Adrenal gland (tissue), 9 donors: ENCODE measurements at regions not wholly inside any gene's neighbourhood (a gene's known extent, or its start where the extent isn't known, plus 50 kb on each side); places are given as distances from the start of the nearest gene placed in this dataset.

Experiments
- DNase-seq, 7 donors: peaks; one replicate each; pipeline ENCODE4 v3.0.0-alpha.2; 2019 to 2020
- H3K27ac ChIP-seq, 5 donors: fragments of 200-600 bp; sonication (generic) in 4 of 5; 1 replicate in 3 of 5; 2 replicates in 2 of 5; pipeline versions ENCODE4 v1.5.1 to v1.8.0; 2016 to 2020; ENCODE audit warnings: mild to moderate bottlenecking in 1 of 5
- H3K27me3 ChIP-seq: fragments of 200-600 bp; 2 replicates; pipeline ENCODE4 v1.8.0; 2021
- H3K36me3 ChIP-seq, 2 donors: fragments of 200-600 bp; replicated peaks in 1 of 2; 1 replicate in 1 of 2; 2 replicates in 1 of 2; pipeline versions ENCODE4 v1.5.1 to v1.8.0; 2018 to 2022
- H3K4me1 ChIP-seq, 2 donors: fragments of 200-600 bp; replicated peaks in 1 of 2; 1 replicate in 1 of 2; 2 replicates in 1 of 2; pipeline versions ENCODE4 v1.5.1 to v1.8.0; 2018 to 2021
- H3K4me3 ChIP-seq, 4 donors: fragments of 200-600 bp; sonication (generic) in 3 of 4; one replicate each; pipeline ENCODE4 v1.5.1; 2016 to 2018
- H3K9me3 ChIP-seq, 3 donors: fragments of 200-600 bp; sonication (generic) in 1 of 3; replicated peaks in 1 of 3; 1 replicate in 2 of 3; 2 replicates in 1 of 3; pipeline versions ENCODE4 v1.5.1 to v1.8.0; 2016 to 2021
- POLR2A ChIP-seq, 2 donors: fragments of 450-650 bp; IDR thresholded peaks; one replicate each; pipeline ENCODE4 v1.6.1; 2017; ENCODE audit warnings: antibody characterized with exemption in 2 of 2, mild to moderate bottlenecking in 2 of 2, moderate library complexity in 1 of 2
- WGBS, 4 donors: extraction: QIAGEN DNeasy Blood & Tissue Kit in 2 of 4; methylation state at CpG; one replicate each; pipeline versions ENCODE4 v1.1.5 to v1.1.7; 2013 to 2017; 5-methylcytosine and 5-hydroxymethylcytosine counted together
- intact Hi-C, 2 donors: fragments of 100-400 bp; cut with DNase I; formaldehyde crosslinking; loops; one replicate each; pipeline versions ENCODE4 v1.14.1 to v1.15.0; 2022 to 2023
- TF ChIP-seq, protein P1 (sequence below), 6 experiments: fragments of 450-650 bp in 4 of 6; fragments of 200-600 bp in 2 of 6; sonication (generic) in 1 of 6; IDR thresholded peaks; 1 replicate in 5 of 6; 2 replicates in 1 of 6; pipeline versions ENCODE4 v1.5.1 to v1.8.0; 2016 to 2021; ENCODE audit warnings: antibody characterized with exemption in 6 of 6, mild to moderate bottlenecking in 2 of 6, moderate library complexity in 1 of 6
- donor health status: healthy with polysubstance abuse.
- donor health status: Bipolar disorder and iron deficiency.
- donor health status: DM: yes; HTN: yes; CAD: no.
- donor health status: DM: no; HTN: no; CAD: no.
- donor health status: DM: no; HTN: no; CAD: no.

DNA sequence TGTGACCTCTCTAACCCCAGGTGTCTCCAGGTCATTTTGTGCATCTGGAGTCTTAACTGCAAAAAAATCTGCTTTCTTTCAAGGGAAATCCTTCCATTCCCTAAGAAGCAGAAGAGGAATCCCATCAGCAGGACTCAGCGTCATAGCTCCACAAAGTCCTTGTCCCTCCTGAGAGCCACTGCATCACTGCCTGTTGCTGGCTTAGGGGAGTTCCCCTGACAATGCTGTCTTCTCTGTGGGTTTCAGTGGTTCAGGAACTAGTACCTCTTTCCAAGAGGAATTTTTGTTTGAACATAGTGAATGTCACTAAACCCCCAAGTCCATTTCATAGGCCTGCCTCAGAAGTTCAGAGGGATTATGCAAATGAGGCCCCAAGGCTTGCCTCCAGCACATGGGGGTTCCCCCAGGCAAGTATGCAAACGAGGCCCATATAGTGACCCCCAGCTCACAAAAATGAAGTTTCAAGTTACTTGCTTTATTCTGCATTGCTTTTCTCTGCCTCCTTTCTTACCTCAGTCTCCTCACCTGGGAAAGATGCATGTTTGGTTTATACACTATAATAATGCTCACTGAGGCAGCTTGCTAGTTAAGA, 513.9 kb upstream of the MEX3C start:
- Histone ChIP-seq H3K27ac (no peak overlapping the region), H3K4me1 (no peaks in the 10 kb centered on the region), H3K36me3 (no peaks in the 10 kb centered on the region), H3K9me3 (no peaks in the 10 kb centered on the region), H3K4me3 (no peak overlapping the region), H3K27me3 (no peaks in the 10 kb centered on the region)
- TF ChIP-seq, protein P1, sequence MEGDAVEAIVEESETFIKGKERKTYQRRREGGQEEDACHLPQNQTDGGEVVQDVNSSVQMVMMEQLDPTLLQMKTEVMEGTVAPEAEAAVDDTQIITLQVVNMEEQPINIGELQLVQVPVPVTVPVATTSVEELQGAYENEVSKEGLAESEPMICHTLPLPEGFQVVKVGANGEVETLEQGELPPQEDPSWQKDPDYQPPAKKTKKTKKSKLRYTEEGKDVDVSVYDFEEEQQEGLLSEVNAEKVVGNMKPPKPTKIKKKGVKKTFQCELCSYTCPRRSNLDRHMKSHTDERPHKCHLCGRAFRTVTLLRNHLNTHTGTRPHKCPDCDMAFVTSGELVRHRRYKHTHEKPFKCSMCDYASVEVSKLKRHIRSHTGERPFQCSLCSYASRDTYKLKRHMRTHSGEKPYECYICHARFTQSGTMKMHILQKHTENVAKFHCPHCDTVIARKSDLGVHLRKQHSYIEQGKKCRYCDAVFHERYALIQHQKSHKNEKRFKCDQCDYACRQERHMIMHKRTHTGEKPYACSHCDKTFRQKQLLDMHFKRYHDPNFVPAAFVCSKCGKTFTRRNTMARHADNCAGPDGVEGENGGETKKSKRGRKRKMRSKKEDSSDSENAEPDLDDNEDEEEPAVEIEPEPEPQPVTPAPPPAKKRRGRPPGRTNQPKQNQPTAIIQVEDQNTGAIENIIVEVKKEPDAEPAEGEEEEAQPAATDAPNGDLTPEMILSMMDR (IDR thresholded peaks at IDR 0.05), result no peak
- TF ChIP-seq POLR2A (IDR thresholded peaks at IDR 0.05), result no peak
- intact Hi-C loops, result no loop called here
- 15 to 58% (median 49%) methylated on average over 1 to 2 of the region's 2 CpGs for WGBS, 4 donors
- no peak for DNase-seq

DNA sequence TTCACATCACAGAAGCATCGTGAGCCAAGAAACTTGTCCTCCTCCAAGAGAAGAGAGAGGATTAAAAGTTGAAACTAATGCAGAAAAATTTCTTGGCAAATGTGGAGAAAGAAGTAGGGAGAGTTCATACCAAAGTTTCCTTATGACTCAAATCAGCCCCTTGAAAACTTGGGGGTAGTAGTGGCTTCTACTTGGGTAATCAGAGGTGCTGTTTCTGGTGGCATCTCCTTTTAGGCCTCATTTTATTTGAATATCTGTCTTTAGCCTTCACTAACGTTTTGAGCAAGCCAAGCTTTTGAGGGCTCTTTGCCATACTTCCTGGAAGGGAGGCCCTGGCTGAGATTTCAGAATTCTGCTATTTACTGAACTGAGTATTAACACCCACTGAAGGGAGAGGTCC, 515.3 kb upstream of the MEX3C start:
- TF ChIP-seq, protein P1 (IDR thresholded peaks at IDR 0.05), result no peak
- TF ChIP-seq POLR2A (IDR thresholded peaks at IDR 0.05), result no peak
- H3K36me3 ChIP-seq, result no peaks in the 10 kb centered on the region
- H3K27ac ChIP-seq, result no peak overlapping the region
- H3K4me1 ChIP-seq, result no peaks in the 10 kb centered on the region
- 47 to 57% (median 52%) methylated on average over 2 of the region's 2 CpGs for WGBS, 4 donors
- H3K4me3 ChIP-seq, result no peak overlapping the region
- no peaks in the 10 kb centered on the region for H3K27me3 ChIP-seq
- no peaks in the 10 kb centered on the region for H3K9me3 ChIP-seq
- intact Hi-C loops, result no loop called here
- DNase-seq, result no peak

DNA sequence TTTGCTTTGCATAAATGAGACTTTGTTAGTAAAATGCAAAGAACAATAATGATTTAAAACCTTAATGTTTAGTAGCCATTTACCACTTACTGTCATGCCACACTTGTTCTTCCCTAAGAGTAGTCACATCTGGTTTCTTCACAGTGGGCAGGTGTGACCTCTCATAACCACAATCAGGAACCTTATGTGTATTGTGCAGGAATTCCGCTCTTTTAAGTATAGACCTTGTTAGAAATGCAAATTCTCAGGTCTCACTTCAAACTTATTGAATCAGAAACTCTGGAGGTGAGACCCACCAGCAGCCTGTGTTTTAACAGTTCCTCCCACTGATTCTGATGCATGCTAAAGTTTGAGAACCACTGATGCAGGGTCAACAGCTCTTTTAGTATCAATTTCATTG, 518.8 kb upstream of the MEX3C start:
- DNase-seq, result no peak
- Histone ChIP-seq H3K36me3 (no peaks in the 10 kb centered on the region), H3K27me3 (no peaks in the 10 kb centered on the region), H3K4me3 (no peak overlapping the region), H3K4me1 (no peaks in the 10 kb centered on the region), H3K27ac (no peak overlapping the region), H3K9me3 (no peaks in the 10 kb centered on the region)
- intact Hi-C loops, result no loop called here
- TF ChIP-seq, protein P1 (IDR thresholded peaks at IDR 0.05), result no peak
- no peak for TF ChIP-seq POLR2A (IDR thresholded peaks at IDR 0.05)
- 76 to 95% (median 84%) methylated on average over 1 of the region's 1 CpG for WGBS, 4 donors

DNA sequence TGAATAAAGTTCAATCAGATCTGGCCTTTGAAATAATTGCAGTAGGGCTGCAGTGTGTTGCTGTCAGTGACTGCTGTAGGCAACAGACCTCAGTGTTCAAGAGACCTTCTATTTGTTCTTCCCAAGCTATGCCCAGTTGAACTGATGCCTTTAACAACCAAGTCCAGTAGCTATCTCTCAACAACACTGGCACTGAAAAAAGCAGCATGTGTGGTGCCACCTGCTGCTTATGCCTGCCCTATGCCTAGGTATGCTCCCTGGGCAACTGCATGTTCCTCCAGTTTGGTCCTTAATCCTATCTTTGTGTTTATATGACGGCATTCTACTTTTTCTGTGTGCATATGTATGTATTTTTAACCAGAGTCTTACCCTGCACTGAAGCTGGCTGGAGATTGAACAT, 523.9 kb upstream of the MEX3C start:
- DNase-seq, result peak in 1 of 7 donors; percentile 56
- no peak for TF ChIP-seq POLR2A (IDR thresholded peaks at IDR 0.05)
- TF ChIP-seq, protein P1 (IDR thresholded peaks at IDR 0.05), result peak in 1 of 6 experiments; percentile 31
- 50 to 76% (median 60%) methylated on average over 1 of the region's 1 CpG for WGBS, 4 donors
- intact Hi-C loops, result no loop called here
- H3K27ac ChIP-seq, result no peak overlapping the region
- no peaks in the 10 kb centered on the region for H3K4me1 ChIP-seq
- H3K36me3 ChIP-seq, result no peaks in the 10 kb centered on the region
- H3K27me3 ChIP-seq, result no peaks in the 10 kb centered on the region
- no peaks in the 10 kb centered on the region for H3K9me3 ChIP-seq
- H3K4me3 ChIP-seq, result no peak overlapping the region
